Epithelial cell of esophagus (primary cell): ENCODE measurements at regions not wholly inside any gene's neighbourhood (a gene's known extent, or its start where the extent isn't known, plus 50 kb on each side); places are given as distances from the start of the nearest gene placed in this dataset.
A peak's percentile ranks its signal among the peaks of the same experiment; 100 is the strongest.
"Not testable (repeated sequence)": the region's sequence is repeated elsewhere in the genome, so short reads cannot be mapped to it uniquely, and the experiment has no call there.

ENCODE experiments used
- DNase-seq: peaks from one replicate; pipeline ENCODE4 v3.0.0; 2010; ENCODE audit warnings: low read depth
- H3K4me3 ChIP-seq: 2 replicates; pipeline ENCODE4 v1.5.1; 2011; ENCODE audit warnings: mild to moderate bottlenecking, low read length, control low read depth
- TF ChIP-seq, protein P1 (sequence below): IDR thresholded peaks from 2 replicates; pipeline ENCODE4 v1.5.1; 2011; ENCODE audit warnings: low read depth, mild to moderate bottlenecking, low read length, control low read depth, inconsistent platforms; ENCODE audit not compliant: insufficient read depth; ENCODE audit errors: missing control alignments

DNA sequence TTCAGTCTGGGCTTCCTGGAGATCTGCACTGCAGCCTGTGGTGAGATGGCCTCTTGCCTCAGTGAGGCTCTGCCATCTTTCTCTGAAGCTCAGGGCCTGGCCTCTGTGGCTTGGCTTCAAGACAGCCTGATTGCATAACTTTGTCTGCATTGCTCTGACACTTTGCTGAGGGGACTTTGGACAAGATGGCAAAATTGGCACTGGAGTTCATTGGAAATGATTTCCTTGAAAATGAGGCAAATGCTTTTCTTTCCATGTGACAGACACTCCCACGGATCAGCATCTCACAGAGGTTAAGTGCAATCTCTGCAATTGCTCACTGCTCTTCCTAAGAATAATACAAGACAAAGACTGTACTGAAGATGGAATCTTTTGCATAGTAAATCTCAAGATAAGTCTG is 166.8 kb downstream of the KCNS3 start:
- TF ChIP-seq, protein P1, sequence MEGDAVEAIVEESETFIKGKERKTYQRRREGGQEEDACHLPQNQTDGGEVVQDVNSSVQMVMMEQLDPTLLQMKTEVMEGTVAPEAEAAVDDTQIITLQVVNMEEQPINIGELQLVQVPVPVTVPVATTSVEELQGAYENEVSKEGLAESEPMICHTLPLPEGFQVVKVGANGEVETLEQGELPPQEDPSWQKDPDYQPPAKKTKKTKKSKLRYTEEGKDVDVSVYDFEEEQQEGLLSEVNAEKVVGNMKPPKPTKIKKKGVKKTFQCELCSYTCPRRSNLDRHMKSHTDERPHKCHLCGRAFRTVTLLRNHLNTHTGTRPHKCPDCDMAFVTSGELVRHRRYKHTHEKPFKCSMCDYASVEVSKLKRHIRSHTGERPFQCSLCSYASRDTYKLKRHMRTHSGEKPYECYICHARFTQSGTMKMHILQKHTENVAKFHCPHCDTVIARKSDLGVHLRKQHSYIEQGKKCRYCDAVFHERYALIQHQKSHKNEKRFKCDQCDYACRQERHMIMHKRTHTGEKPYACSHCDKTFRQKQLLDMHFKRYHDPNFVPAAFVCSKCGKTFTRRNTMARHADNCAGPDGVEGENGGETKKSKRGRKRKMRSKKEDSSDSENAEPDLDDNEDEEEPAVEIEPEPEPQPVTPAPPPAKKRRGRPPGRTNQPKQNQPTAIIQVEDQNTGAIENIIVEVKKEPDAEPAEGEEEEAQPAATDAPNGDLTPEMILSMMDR = no peak
- DNase-seq = no peak
- H3K4me3 ChIP-seq = no peak overlapping the region

DNA sequence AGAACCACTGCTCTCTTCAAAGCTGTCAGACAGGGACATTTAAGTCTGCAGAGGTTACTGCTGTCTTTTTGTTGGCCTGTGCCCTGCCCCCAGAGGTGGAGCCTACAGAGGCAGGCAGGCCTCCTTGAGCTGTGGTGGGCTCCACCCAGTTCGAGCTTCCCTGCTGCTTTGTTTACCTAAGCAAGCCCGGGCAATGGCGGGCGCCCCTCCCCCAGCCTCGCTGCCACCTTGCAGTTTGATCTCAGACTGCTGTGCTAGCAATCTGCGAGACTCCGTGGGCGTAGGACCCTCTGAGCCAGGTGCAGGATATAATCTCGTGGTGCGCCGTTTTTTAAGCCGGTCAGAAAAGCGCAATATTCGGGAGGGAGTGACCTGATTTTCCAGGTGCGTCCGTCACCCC is 138.9 kb downstream of the KCNS3 start:
- DNase-seq, H3K4me3 ChIP-seq: not testable (repeated sequence)

DNA sequence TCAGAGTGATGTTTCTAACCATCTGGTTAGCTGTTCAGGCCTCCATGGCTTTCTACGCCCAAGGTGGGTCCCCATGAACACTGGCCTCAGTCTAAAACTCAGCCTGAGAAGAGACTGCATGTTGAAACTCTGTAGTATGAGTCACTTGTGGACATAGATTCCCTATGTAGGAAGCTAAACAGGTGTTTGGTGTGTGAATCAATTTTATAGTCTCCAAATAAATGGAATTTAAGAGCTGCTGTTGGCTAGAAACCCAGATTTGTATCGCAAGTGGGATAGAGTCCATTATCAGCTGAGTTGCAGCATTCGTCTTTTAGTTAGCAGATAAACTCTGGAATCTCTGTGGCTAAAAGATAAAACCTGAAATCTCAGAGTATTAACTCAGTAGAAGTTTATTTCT is 131.4 kb downstream of the KCNS3 start:
- DNase-seq = peak; percentile 4
- TF ChIP-seq, protein P1 = no peak
- no peak overlapping the region for H3K4me3 ChIP-seq

DNA sequence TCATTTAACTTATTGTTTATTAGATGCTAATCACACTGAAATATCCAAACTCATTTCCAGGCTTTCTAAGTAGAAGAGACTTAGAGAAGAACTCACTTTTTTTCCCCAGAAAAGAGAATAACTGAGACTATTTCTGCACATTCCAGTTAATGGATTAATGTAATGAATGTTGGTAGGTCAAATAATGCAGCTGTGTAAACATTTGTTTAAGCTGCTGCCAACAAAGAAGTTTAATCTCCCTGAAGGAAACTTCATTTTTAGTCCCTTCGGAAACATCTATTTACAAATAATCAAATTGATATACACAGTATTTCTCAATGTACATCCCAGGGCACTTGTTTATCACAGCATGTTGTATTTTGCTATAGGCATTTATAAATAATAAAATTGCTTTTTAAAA is 126.9 kb downstream of the KCNS3 start:
- DNase-seq = no peak
- TF ChIP-seq, protein P1 = no peak

DNA sequence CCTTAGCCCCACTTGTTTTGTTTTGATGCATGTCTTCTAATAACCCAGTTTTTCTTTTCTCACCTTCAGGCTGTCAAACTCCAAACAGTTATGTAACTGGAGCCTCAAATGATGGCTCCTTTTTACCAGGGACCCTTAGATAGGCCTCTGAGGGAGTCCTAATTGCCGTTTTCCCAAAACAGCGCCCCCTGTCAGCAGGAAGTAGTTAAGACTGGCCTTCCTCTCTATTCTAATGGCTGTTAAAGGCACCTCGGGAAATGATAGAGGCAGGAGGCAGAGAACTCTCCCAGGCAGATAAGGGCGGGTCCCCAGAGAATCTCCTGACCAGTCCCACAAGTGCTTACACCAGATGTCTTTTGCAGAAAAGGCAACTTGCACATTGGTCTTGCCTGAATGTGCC is 123.2 kb downstream of the KCNS3 start:
- TF ChIP-seq, protein P1 = no peak
- no peak overlapping the region for H3K4me3 ChIP-seq
- no peak for DNase-seq

More for the DNA sequence above, 126.9 kb downstream of the KCNS3 start:
- no peak overlapping the region for H3K4me3 ChIP-seq

DNA sequence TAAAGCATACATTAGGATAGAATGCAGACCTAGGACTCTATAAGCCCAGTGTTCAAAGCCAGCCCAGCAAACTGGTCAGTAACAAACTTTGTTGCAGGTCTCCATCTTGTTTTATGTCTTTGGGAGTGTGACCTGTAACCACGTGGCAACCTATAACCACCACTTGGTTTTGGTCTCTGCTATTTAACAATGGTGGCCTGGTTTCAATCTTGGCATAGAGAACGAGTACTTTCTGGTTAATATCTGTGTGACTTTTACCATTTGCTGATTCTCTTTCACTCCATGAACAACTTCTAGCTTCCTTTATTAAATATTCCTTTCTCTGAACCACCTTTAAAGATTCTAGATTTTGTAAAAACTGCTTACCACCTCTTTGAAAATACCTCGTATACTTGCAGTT is 118.5 kb downstream of the KCNS3 start:
- TF ChIP-seq, protein P1 = no peak
- no peak overlapping the region for H3K4me3 ChIP-seq
- DNase-seq = no peak

DNA sequence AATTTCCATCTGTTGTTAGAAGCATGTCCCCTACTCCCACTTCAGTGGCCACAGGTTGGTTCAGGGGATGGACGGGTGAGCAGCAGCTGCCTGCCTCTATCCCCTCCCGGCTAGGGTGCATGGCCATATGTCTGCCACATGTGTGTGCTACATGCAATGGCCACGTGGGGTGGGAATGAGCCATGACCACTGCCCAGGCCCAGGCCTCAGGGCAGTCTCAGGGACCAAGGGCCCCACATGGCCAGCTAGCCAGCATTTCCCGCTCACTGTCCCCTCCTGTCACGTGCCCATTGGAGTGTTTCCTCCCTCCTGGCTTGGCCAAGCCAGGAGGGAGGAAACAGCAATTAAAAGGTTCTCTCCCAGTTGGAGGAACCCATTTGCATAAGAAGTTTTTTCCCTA is 117.1 kb downstream of the KCNS3 start:
- TF ChIP-seq, protein P1 = no peak
- no peak for DNase-seq
- no peak overlapping the region for H3K4me3 ChIP-seq
